Tibial nerve (tissue), 4 donors: ENCODE measurements at regions not wholly inside any gene's neighbourhood (a gene's known extent, or its start where the extent isn't known, plus 50 kb on each side); places are given as distances from the start of the nearest gene placed in this dataset.

Experiments
- CTCF ChIP-seq, 5 experiments: fragments of 200-600 bp in 3 of 5; fragments of 450-650 bp in 2 of 5; sonication (generic) in 3 of 5; IDR thresholded peaks; one replicate each; pipeline ENCODE4 v1.5.1; 2016 to 2019; ENCODE audit warnings: antibody characterized with exemption in 5 of 5, mild to moderate bottlenecking in 3 of 5, moderate library complexity in 2 of 5
- EP300 ChIP-seq, 2 donors: sonication (generic); formaldehyde crosslinking; IDR thresholded peaks; one replicate each; pipeline ENCODE4 v1.6.1; 2017; ENCODE audit warnings: antibody characterized with exemption in 2 of 2, mild to moderate bottlenecking in 1 of 2
- POLR2A ChIP-seq, 2 donors: fragments of 450-650 bp; IDR thresholded peaks; one replicate each; pipeline ENCODE4 v1.6.1; 2017; ENCODE audit warnings: antibody characterized with exemption in 2 of 2, mild to moderate bottlenecking in 2 of 2, moderate library complexity in 2 of 2

GRCh38 chr3:139227827-139228226, 116.0 kb upstream of the MRPS22 start:
- TF ChIP-seq CTCF (IDR thresholded peaks at IDR 0.05) (no peak), POLR2A (IDR thresholded peaks at IDR 0.05) (no peak), EP300 (IDR thresholded peaks at IDR 0.05) (no peak)
